ENCODE measurements at regions not wholly inside any gene's neighbourhood (a gene's known extent, or its start where the extent isn't known, plus 50 kb on each side); places are given as distances from the start of the nearest gene placed in this dataset.

- DNase-seq (no peak), ATAC-seq (ENCODE audit: insufficient read depth, low FRiP score) (no peak)
- peaks cover 0 to 4% (median 0%) of the 10 kb centered on the region in 4 donors for H3K9me3 ChIP-seq (ENCODE audit: control insufficient read depth in 4 of 4, insufficient read depth in 3 of 4, low read length in 3 of 4)
- no peaks in the 10 kb centered on the region for H3K27me3 ChIP-seq (ENCODE audit: control insufficient read depth in 3 of 3, insufficient read depth in 3 of 3, low read length in 2 of 3)
- no peak overlapping the region for H3K27ac ChIP-seq (ENCODE audit: low read depth in 1 of 2, low read length in 1 of 2)
- H3K9ac ChIP-seq (ENCODE audit: insufficient read depth in 1 of 2, low read length in 2 of 2), result no peak overlapping the region
- no peak for TF ChIP-seq CTCF (IDR thresholded peaks at IDR 0.05; ENCODE audit: control extremely low read depth, extremely low read depth)
- WGBS, 2 donors, result 80 to 83% methylated on average over 4 of the region's 4 CpGs
- no peaks in the 10 kb centered on the region for H3K36me3 ChIP-seq (ENCODE audit: control insufficient read depth in 4 of 4, insufficient read depth in 4 of 4, low read length in 4 of 4)
- H3K4me1 ChIP-seq (ENCODE audit: control insufficient read depth in 5 of 5, insufficient read depth in 5 of 5, low read length in 5 of 5), result no peaks in the 10 kb centered on the region
- no peak overlapping the region for H3K4me3 ChIP-seq
Measured at GRCh38 chr10:125495386-125495785, 187.6 kb downstream of the TEX36 start.

- 69 to 72% methylated on average over 10 of the region's 10 CpGs for WGBS, 2 donors
- TF ChIP-seq CTCF (IDR thresholded peaks at IDR 0.05; ENCODE audit: control extremely low read depth, extremely low read depth), result no peak
- ATAC-seq (ENCODE audit: insufficient read depth, low FRiP score) (no peak), DNase-seq (no peak)
- no peak overlapping the region for H3K9ac ChIP-seq (ENCODE audit: insufficient read depth in 1 of 2, low read length in 2 of 2)
- H3K4me1 ChIP-seq (ENCODE audit: control insufficient read depth in 5 of 5, insufficient read depth in 5 of 5, low read length in 5 of 5), result no peaks in the 10 kb centered on the region
- H3K27me3 ChIP-seq (ENCODE audit: control insufficient read depth in 3 of 3, insufficient read depth in 3 of 3, low read length in 2 of 3), result no peaks in the 10 kb centered on the region
- no peaks in the 10 kb centered on the region for H3K36me3 ChIP-seq (ENCODE audit: control insufficient read depth in 4 of 4, insufficient read depth in 4 of 4, low read length in 4 of 4)
- H3K9me3 ChIP-seq (ENCODE audit: control insufficient read depth in 4 of 4, insufficient read depth in 3 of 4, low read length in 3 of 4), result peaks cover 0 to 4% (median 0%) of the 10 kb centered on the region in 4 donors
- H3K4me3 ChIP-seq, result no peak overlapping the region
- H3K27ac ChIP-seq (ENCODE audit: low read depth in 1 of 2, low read length in 1 of 2), result no peak overlapping the region
Measured at GRCh38 chr10:125494651-125495239, 188.2 kb downstream of the TEX36 start.

DNA sequence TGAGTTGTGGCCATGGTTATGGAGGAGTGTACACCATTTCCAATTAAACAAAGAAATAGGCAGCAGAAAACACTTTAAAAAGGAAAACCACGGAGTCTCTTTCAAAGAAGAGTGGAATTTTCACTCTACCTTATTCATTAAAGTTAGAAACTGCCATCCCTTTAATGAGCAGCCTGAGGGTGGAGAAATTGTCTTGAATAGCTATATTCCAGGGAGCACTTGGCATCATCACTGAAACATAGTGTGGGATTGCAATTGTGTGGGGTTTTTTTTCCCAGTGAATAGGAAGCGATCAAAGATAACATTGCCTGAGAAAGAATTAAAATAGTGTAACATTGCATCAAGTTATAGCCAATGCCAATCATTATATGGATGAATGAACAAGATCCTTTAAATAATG lies 191.6 kb downstream of the TEX36 start:
- peaks cover 0 to 6% (median 0%) of the 10 kb centered on the region in 5 donors for H3K4me1 ChIP-seq (ENCODE audit: control insufficient read depth in 5 of 5, insufficient read depth in 5 of 5, low read length in 5 of 5)
- no peak for DNase-seq
- no peak overlapping the region for H3K27ac ChIP-seq (ENCODE audit: low read depth in 1 of 2, low read length in 1 of 2)
- no peaks in the 10 kb centered on the region for H3K36me3 ChIP-seq (ENCODE audit: control insufficient read depth in 4 of 4, insufficient read depth in 4 of 4, low read length in 4 of 4)
- no peak overlapping the region for H3K4me3 ChIP-seq
- H3K9ac ChIP-seq (ENCODE audit: insufficient read depth in 1 of 2, low read length in 2 of 2), result no peak overlapping the region
- ATAC-seq (ENCODE audit: insufficient read depth, low FRiP score), result no peak
- H3K9me3 ChIP-seq (ENCODE audit: control insufficient read depth in 4 of 4, insufficient read depth in 3 of 4, low read length in 3 of 4), result peaks cover 0 to 4% (median 0%) of the 10 kb centered on the region in 4 donors
- TF ChIP-seq CTCF (IDR thresholded peaks at IDR 0.05; ENCODE audit: control extremely low read depth, extremely low read depth), result no peak
- no peaks in the 10 kb centered on the region for H3K27me3 ChIP-seq (ENCODE audit: control insufficient read depth in 3 of 3, insufficient read depth in 3 of 3, low read length in 2 of 3)
- WGBS, 2 donors, result 84 to 90% methylated on average over 2 of the region's 2 CpGs

- no peak overlapping the region for H3K4me3 ChIP-seq
- no peaks in the 10 kb centered on the region for H3K27me3 ChIP-seq (ENCODE audit: control insufficient read depth in 3 of 3, insufficient read depth in 3 of 3, low read length in 2 of 3)
- ATAC-seq (ENCODE audit: insufficient read depth, low FRiP score) (no peak), DNase-seq (peak in 2 of 3 donors; percentile 60 to 70)
- H3K9ac ChIP-seq (ENCODE audit: insufficient read depth in 1 of 2, low read length in 2 of 2), result no peak overlapping the region
- peaks cover 0 to 6% (median 0%) of the 10 kb centered on the region in 5 donors for H3K4me1 ChIP-seq (ENCODE audit: control insufficient read depth in 5 of 5, insufficient read depth in 5 of 5, low read length in 5 of 5)
- TF ChIP-seq CTCF (IDR thresholded peaks at IDR 0.05; ENCODE audit: control extremely low read depth, extremely low read depth), result no peak
- 45 to 52% methylated on average over 6 of the region's 6 CpGs for WGBS, 2 donors
- H3K9me3 ChIP-seq (ENCODE audit: control insufficient read depth in 4 of 4, insufficient read depth in 3 of 4, low read length in 3 of 4), result peaks cover 0 to 4% (median 0%) of the 10 kb centered on the region in 4 donors
- H3K27ac ChIP-seq (ENCODE audit: low read depth in 1 of 2, low read length in 1 of 2), result no peak overlapping the region
- no peaks in the 10 kb centered on the region for H3K36me3 ChIP-seq (ENCODE audit: control insufficient read depth in 4 of 4, insufficient read depth in 4 of 4, low read length in 4 of 4)
Measured at GRCh38 chr10:125489731-125490130, 193.2 kb downstream of the TEX36 start.
